ENCODE measurements at regions not wholly inside any gene's neighbourhood (a gene's known extent, or its start where the extent isn't known, plus 50 kb on each side); places are given as distances from the start of the nearest gene placed in this dataset.

- Histone ChIP-seq H3K9me3 (no peaks in the 10 kb centered on the region), H3K4me3 (no peak overlapping the region), H3K27ac (no peak overlapping the region), H3K4me1 (no peaks in the 10 kb centered on the region), H3K27me3 (no peaks in the 10 kb centered on the region), H3K36me3 (no peaks in the 10 kb centered on the region)
- TF ChIP-seq POLR2AphosphoS5 (IDR thresholded peaks at IDR 0.05) (no peak), EP300 (IDR thresholded peaks at IDR 0.05) (no peak), POLR2A (IDR thresholded peaks at IDR 0.05) (no peak)
- TF ChIP-seq, protein P1, sequence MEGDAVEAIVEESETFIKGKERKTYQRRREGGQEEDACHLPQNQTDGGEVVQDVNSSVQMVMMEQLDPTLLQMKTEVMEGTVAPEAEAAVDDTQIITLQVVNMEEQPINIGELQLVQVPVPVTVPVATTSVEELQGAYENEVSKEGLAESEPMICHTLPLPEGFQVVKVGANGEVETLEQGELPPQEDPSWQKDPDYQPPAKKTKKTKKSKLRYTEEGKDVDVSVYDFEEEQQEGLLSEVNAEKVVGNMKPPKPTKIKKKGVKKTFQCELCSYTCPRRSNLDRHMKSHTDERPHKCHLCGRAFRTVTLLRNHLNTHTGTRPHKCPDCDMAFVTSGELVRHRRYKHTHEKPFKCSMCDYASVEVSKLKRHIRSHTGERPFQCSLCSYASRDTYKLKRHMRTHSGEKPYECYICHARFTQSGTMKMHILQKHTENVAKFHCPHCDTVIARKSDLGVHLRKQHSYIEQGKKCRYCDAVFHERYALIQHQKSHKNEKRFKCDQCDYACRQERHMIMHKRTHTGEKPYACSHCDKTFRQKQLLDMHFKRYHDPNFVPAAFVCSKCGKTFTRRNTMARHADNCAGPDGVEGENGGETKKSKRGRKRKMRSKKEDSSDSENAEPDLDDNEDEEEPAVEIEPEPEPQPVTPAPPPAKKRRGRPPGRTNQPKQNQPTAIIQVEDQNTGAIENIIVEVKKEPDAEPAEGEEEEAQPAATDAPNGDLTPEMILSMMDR (IDR thresholded peaks at IDR 0.05), result no peak
- 77 to 87% methylated on average over 8 of the region's 8 CpGs for WGBS, 2 donors
- DNase-seq (no peak), ATAC-seq (ENCODE audit: low FRiP score in 2 of 2) (no peak)
Observed at GRCh38 chr10:28949005-28950004, 272.0 kb downstream of the BAMBI start.

GRCh38 chr10:28951484-28951883, 274.2 kb downstream of the BAMBI start:
- 82 to 84% methylated on average over 6 of the region's 6 CpGs for WGBS, 2 donors
- DNase-seq (no peak), ATAC-seq (ENCODE audit: low FRiP score in 2 of 2) (no peak)
- no peak overlapping the region for H3K27ac ChIP-seq
- H3K4me1 ChIP-seq, result no peaks in the 10 kb centered on the region
- H3K9me3 ChIP-seq, result no peaks in the 10 kb centered on the region
- H3K27me3 ChIP-seq, result no peaks in the 10 kb centered on the region
- H3K36me3 ChIP-seq, result no peaks in the 10 kb centered on the region
- no peak overlapping the region for H3K4me3 ChIP-seq
- TF ChIP-seq, protein P1 (IDR thresholded peaks at IDR 0.05), result no peak

DNA sequence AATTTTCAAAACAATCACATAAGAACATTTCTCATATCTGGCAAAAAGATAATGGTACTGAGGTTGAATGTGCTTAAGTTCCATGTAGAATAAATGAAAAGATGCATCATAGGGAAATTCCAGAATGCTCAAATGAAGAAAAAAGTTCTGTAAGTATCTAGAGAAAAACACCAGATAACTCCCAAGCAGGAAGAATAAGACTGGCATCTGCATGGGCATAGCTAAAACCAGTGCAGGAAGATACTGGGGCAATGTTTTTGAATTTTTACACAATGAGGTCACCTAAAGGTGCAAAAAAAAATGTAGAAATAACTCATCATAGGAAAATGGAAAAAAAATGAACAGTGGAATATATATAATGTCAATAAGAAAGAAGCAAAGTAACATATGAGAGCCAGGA, 275.2 kb downstream of the BAMBI start:
- ATAC-seq (ENCODE audit: low FRiP score in 2 of 2), result no peak
- peaks cover 0 to 5% (median 0%) of the 10 kb centered on the region in 4 donors for H3K9me3 ChIP-seq
- no peak overlapping the region for H3K4me3 ChIP-seq
- H3K27ac ChIP-seq, result no peak overlapping the region
- TF ChIP-seq, protein P1 (IDR thresholded peaks at IDR 0.05), result no peak
- no peak for TF ChIP-seq EP300 (IDR thresholded peaks at IDR 0.05)
- no peak for TF ChIP-seq POLR2AphosphoS5 (IDR thresholded peaks at IDR 0.05)
- TF ChIP-seq POLR2A (IDR thresholded peaks at IDR 0.05), result no peak
- no peak for DNase-seq
- H3K36me3 ChIP-seq, result no peaks in the 10 kb centered on the region
- H3K4me1 ChIP-seq, result no peaks in the 10 kb centered on the region
- no peaks in the 10 kb centered on the region for H3K27me3 ChIP-seq

DNA sequence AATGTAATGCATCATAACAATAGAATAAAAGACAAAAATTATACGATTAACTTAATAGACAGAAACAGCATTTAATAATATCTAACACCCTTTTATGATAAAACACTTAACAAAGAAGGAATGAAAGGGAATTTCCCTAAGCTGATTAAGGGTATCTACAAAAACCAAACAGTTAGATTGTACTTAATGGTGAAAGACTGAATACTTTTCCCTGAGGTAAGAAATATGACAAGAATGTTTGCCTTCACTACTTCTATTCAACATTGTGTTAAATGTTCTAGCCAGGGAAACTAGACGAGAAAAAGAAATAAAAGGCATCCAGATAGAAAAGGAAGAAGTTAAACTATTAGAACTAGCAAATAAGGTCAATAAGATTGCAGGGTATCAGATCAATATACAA, 276.9 kb downstream of the BAMBI start:
- Histone ChIP-seq H3K27ac (no peak overlapping the region), H3K4me3 (no peak overlapping the region), H3K27me3 (no peaks in the 10 kb centered on the region), H3K9me3 (peaks cover 0 to 5% (median 0%) of the 10 kb centered on the region in 4 donors), H3K4me1 (no peaks in the 10 kb centered on the region), H3K36me3 (no peaks in the 10 kb centered on the region)
- TF ChIP-seq, protein P1 (IDR thresholded peaks at IDR 0.05), result no peak
- TF ChIP-seq EP300 (IDR thresholded peaks at IDR 0.05), result no peak
- no peak for TF ChIP-seq POLR2AphosphoS5 (IDR thresholded peaks at IDR 0.05)
- TF ChIP-seq POLR2A (IDR thresholded peaks at IDR 0.05), result no peak
- DNase-seq (no peak), ATAC-seq (ENCODE audit: low FRiP score in 2 of 2) (no peak)
- 61 to 63% methylated on average over 2 of the region's 2 CpGs for WGBS, 2 donors

GRCh38 chr10:28958468-28958867, 281.1 kb downstream of the BAMBI start:
- peaks cover 0 to 5% (median 0%) of the 10 kb centered on the region in 4 donors for H3K9me3 ChIP-seq
- ATAC-seq (ENCODE audit: low FRiP score in 2 of 2), result no peak

More at GRCh38 chr10:28958468-28958867, 281.1 kb downstream of the BAMBI start:
- TF ChIP-seq, protein P1 (IDR thresholded peaks at IDR 0.05), result no peak
- TF ChIP-seq POLR2AphosphoS5 (IDR thresholded peaks at IDR 0.05) (no peak), POLR2A (IDR thresholded peaks at IDR 0.05) (no peak), EP300 (IDR thresholded peaks at IDR 0.05) (no peak)
- no peaks in the 10 kb centered on the region for H3K27me3 ChIP-seq
- H3K27ac ChIP-seq, result no peak overlapping the region
- H3K4me3 ChIP-seq, result no peak overlapping the region
- DNase-seq, result no peak
- no peaks in the 10 kb centered on the region for H3K4me1 ChIP-seq
- H3K36me3 ChIP-seq, result no peaks in the 10 kb centered on the region
